LNCAP (cell line): ENCODE measurements at regions not wholly inside any gene's neighbourhood (a gene's known extent, or its start where the extent isn't known, plus 50 kb on each side); places are given as distances from the start of the nearest gene placed in this dataset.

Source experiments
- CTCF ChIP-seq: fragments of 450-650 bp; IDR thresholded peaks from 2 replicates; pipeline ENCODE4 v1.5.1; 2017; ENCODE audit warnings: mild to moderate bottlenecking

GRCh38 chr6:22696481-22696880, 127.1 kb downstream of the HDGFL1 start:
- TF ChIP-seq CTCF = no peak

- no peak for TF ChIP-seq CTCF
These were observed 127.9 kb downstream of the HDGFL1 start for GRCh38 chr6:22697306-22697705.

- no peak for TF ChIP-seq CTCF
These were observed 129.8 kb downstream of the HDGFL1 start for GRCh38 chr6:22699151-22699550.

- TF ChIP-seq CTCF = no peak
These were observed 137.3 kb downstream of the HDGFL1 start for GRCh38 chr6:22706651-22707050.

- TF ChIP-seq CTCF = no peak
These were observed 139.1 kb downstream of the HDGFL1 start for GRCh38 chr6:22708469-22708868.

GRCh38 chr6:22709803-22710202, 140.4 kb downstream of the HDGFL1 start:
- TF ChIP-seq CTCF = no peak

GRCh38 chr6:22716721-22717120, 147.4 kb downstream of the HDGFL1 start:
- TF ChIP-seq CTCF = no peak

GRCh38 chr6:22717915-22718314, 148.5 kb downstream of the HDGFL1 start:
- no peak for TF ChIP-seq CTCF
